H1 (cell line): ENCODE measurements at regions not wholly inside any gene's neighbourhood (a gene's known extent, or its start where the extent isn't known, plus 50 kb on each side); places are given as distances from the start of the nearest gene placed in this dataset.

Source experiments
- CTCF ChIA-PET: fragments of 300-600 bp; sonication (Branson Sonifier 250); formaldehyde crosslinking; loops from one replicate; lab custom pipeline; 2021; ENCODE audit not compliant: partially characterized antibody; lab: Charles Lee
- POLR2A ChIA-PET: fragments of 300-600 bp; sonication (Branson Sonifier 250); formaldehyde crosslinking; loops from one replicate; lab custom pipeline; 2021; ENCODE audit warnings: inconsistent platforms; ENCODE audit not compliant: partially characterized antibody; lab: Charles Lee
- DNase-seq, 2 experiments: peaks; one replicate each; pipeline versions ENCODE4 v3.0.0 to v3.0.0-alpha.2; 2010 to 2022; ENCODE audit warnings: low spot score in 2 of 2, low read depth in 1 of 2, mixed read lengths in 1 of 2
- FAIRE-seq: peaks from 2 replicates; lab custom pipeline; 2011; peaks lifted over from hg19 to GRCh38; lab: Jason Lieb, UNC
- H2AFZ ChIP-seq: 2 replicates; pipeline ENCODE4 v1.8.1; 2012; ENCODE audit warnings: low read length, inconsistent platforms
- H2AK5ac ChIP-seq: 2 replicates; pipeline ENCODE4 v1.6.1; 2013; ENCODE audit warnings: low read depth, low read length
- H2BK120ac ChIP-seq: replicated peaks from 2 replicates; pipeline ENCODE3; 2013; ENCODE audit warnings: low read depth, low read length, inconsistent platforms
- H2BK12ac ChIP-seq: 2 replicates; pipeline ENCODE4 v1.6.1; 2013; ENCODE audit warnings: low read depth, low read length
- H2BK15ac ChIP-seq: 2 replicates; pipeline ENCODE4 v1.6.1; 2013; ENCODE audit warnings: low read length
- H2BK20ac ChIP-seq: 2 replicates; pipeline ENCODE4 v1.6.1; 2013; ENCODE audit warnings: low read length
- H2BK5ac ChIP-seq: 2 replicates; pipeline ENCODE4 v1.6.1; 2013; ENCODE audit warnings: low read depth, low read length
- H3K14ac ChIP-seq: 2 replicates; pipeline ENCODE4 v1.6.1; 2013; ENCODE audit warnings: inconsistent platforms; ENCODE audit not compliant: insufficient read length
- H3K18ac ChIP-seq: 2 replicates; pipeline ENCODE4 v1.6.1; 2013; ENCODE audit warnings: low read length; ENCODE audit errors: extremely low read depth
- H3K23ac ChIP-seq: 2 replicates; pipeline ENCODE4 v1.6.1; 2013; ENCODE audit warnings: inconsistent platforms; ENCODE audit not compliant: insufficient read length
- H3K23me2 ChIP-seq: 2 replicates; pipeline ENCODE4 v1.6.1; 2013; ENCODE audit warnings: low read depth, low read length
- H3K27ac ChIP-seq: 2 replicates; pipeline ENCODE4 v1.6.1; 2011; ENCODE audit warnings: low read depth, low read length, inconsistent platforms
- H3K27me3 ChIP-seq, 4 experiments: replicated peaks in 1 of 4; 1 replicate in 1 of 4; 2 replicates in 3 of 4; pipeline versions ENCODE4 v1.6.1 to v1.8.1; 2011 to 2013; ENCODE audit warnings: low read length in 3 of 4, mild to moderate bottlenecking in 3 of 4, inconsistent platforms in 2 of 4, mixed read lengths in 2 of 4, moderate library complexity in 1 of 4; ENCODE audit not compliant: control insufficient read depth in 3 of 4, insufficient read depth in 3 of 4; ENCODE audit errors: extremely low read depth in 1 of 4
- H3K36me3 ChIP-seq, 4 experiments: 2 replicates each; pipeline versions ENCODE4 v1.6.1 to v1.8.1; 2011 to 2013; ENCODE audit warnings: mild to moderate bottlenecking in 4 of 4, low read length in 3 of 4, moderate library complexity in 2 of 4, control low read depth in 1 of 4, inconsistent platforms in 1 of 4; ENCODE audit not compliant: insufficient read depth in 4 of 4, control insufficient read depth in 2 of 4
- H3K4ac ChIP-seq: replicated peaks from 2 replicates; pipeline ENCODE3; 2013; ENCODE audit warnings: low read length, low read depth, mixed read lengths, inconsistent platforms; ENCODE audit not compliant: insufficient read length
- H3K4me1 ChIP-seq, 4 experiments: replicated peaks in 1 of 4; 1 replicate in 1 of 4; 2 replicates in 3 of 4; pipeline versions ENCODE4 v1.6.1 to v1.8.1; 2011 to 2013; ENCODE audit warnings: low read length in 3 of 4, inconsistent platforms in 2 of 4, mixed read lengths in 1 of 4; ENCODE audit not compliant: insufficient read depth in 4 of 4, control insufficient read depth in 3 of 4
- H3K4me2 ChIP-seq, 2 experiments: 2 replicates each; pipeline versions ENCODE4 v1.6.1 to v1.8.1; 2011 to 2013; ENCODE audit warnings: low read depth in 2 of 2, low read length in 2 of 2, control low read depth in 1 of 2, inconsistent platforms in 1 of 2, mild to moderate bottlenecking in 1 of 2; ENCODE audit not compliant: insufficient read depth in 1 of 2
- H3K4me3 ChIP-seq, 4 experiments: fragments of 200-600, 300-600 bp in 1 of 4; sonication (generic), shearing (Covaris generic), sonication (Bioruptor Twin) in 1 of 4; 2 replicates each; pipeline versions ENCODE4 v1.5.1 to v1.8.1; 2011 to 2016; ENCODE audit warnings: low read length in 4 of 4, low read depth in 3 of 4, control low read depth in 2 of 4, inconsistent platforms in 2 of 4, mild to moderate bottlenecking in 2 of 4, mixed read lengths in 1 of 4, moderate library complexity in 1 of 4; ENCODE audit not compliant: insufficient read depth in 2 of 4; ENCODE audit errors: extremely low read depth in 1 of 4
- H3K56ac ChIP-seq: replicated peaks from 2 replicates; pipeline ENCODE3; 2013; ENCODE audit warnings: low read depth, mild to moderate bottlenecking, mixed read lengths, low read length, inconsistent platforms; ENCODE audit not compliant: insufficient read length
- H3K79me1 ChIP-seq: 2 replicates; pipeline ENCODE4 v1.6.1; 2013; ENCODE audit warnings: low read depth, low read length, control low read depth
- H3K79me2 ChIP-seq, 2 experiments: 2 replicates each; pipeline versions ENCODE4 v1.6.1 to v1.8.1; 2012 to 2013; ENCODE audit warnings: low read length in 2 of 2, mild to moderate bottlenecking in 2 of 2, inconsistent platforms in 1 of 2; ENCODE audit not compliant: insufficient read depth in 2 of 2, control insufficient read depth in 1 of 2
- H3K9ac ChIP-seq, 4 experiments: replicated peaks in 1 of 4; 1 replicate in 1 of 4; 2 replicates in 3 of 4; pipeline versions ENCODE4 v1.6.1 to v1.8.1; 2011 to 2013; ENCODE audit warnings: low read depth in 3 of 4, low read length in 3 of 4, control low read depth in 2 of 4, mild to moderate bottlenecking in 2 of 4, moderate library complexity in 2 of 4, inconsistent platforms in 1 of 4; ENCODE audit errors: extremely low read depth in 1 of 4
- H3K9me3 ChIP-seq, 2 experiments: 2 replicates each; pipeline versions ENCODE4 v1.6.1 to v1.8.1; 2012 to 2013; ENCODE audit warnings: mild to moderate bottlenecking in 2 of 2, moderate library complexity in 2 of 2, control low read depth in 1 of 2, inconsistent platforms in 1 of 2, low read depth in 1 of 2, low read length in 1 of 2, mixed read lengths in 1 of 2; ENCODE audit not compliant: insufficient read depth in 2 of 2
- H4K20me1 ChIP-seq, 2 experiments: replicated peaks in 1 of 2; 2 replicates each; pipeline versions ENCODE3 to v1.8.1; 2011 to 2013; ENCODE audit warnings: inconsistent platforms in 2 of 2, low read length in 2 of 2, mild to moderate bottlenecking in 1 of 2; ENCODE audit not compliant: insufficient read depth in 2 of 2, control insufficient read depth in 1 of 2
- H4K5ac ChIP-seq: 2 replicates; pipeline ENCODE4 v1.6.1; 2013; ENCODE audit warnings: low read length, low read depth, mixed read lengths, inconsistent platforms; ENCODE audit not compliant: insufficient read length
- H4K8ac ChIP-seq: 2 replicates; pipeline ENCODE4 v1.8.0; 2013; ENCODE audit warnings: mild to moderate bottlenecking, moderate library complexity, low read length, inconsistent platforms; ENCODE audit not compliant: insufficient read depth; ENCODE audit errors: extremely low read depth
- H4K91ac ChIP-seq: replicated peaks from 2 replicates; pipeline ENCODE3; 2013; ENCODE audit warnings: low read length, mixed read lengths, inconsistent platforms; ENCODE audit not compliant: insufficient read length
- CEBPB ChIP-seq: IDR thresholded peaks from 2 replicates; pipeline ENCODE4 v1.6.1; 2012; ENCODE audit warnings: low read depth, low read length
- POLR2A ChIP-seq, 2 experiments: IDR thresholded peaks; 1 replicate in 1 of 2; 2 replicates in 1 of 2; pipeline ENCODE4 v1.6.1; 2011; ENCODE audit warnings: low read depth in 2 of 2, low read length in 2 of 2, mild to moderate bottlenecking in 2 of 2; ENCODE audit errors: control extremely low read depth in 1 of 2
- RBBP5 ChIP-seq: IDR thresholded peaks from 2 replicates; pipeline ENCODE4 v1.7.1; 2012; ENCODE audit warnings: low read depth, mild to moderate bottlenecking, inconsistent platforms, low read length, moderate library complexity, borderline replicate concordance
- RNF2 ChIP-seq: fragments of 200-900, 300-1000 bp; sonication (generic); IDR thresholded peaks from 2 replicates; pipeline ENCODE4 v1.7.1; 2016; ENCODE audit warnings: borderline replicate concordance, low read depth, mild to moderate bottlenecking, antibody characterized with exemption, low read length; ENCODE audit not compliant: poor library complexity, severe bottlenecking; ENCODE audit errors: missing control alignments
- SIN3A ChIP-seq, 2 experiments: IDR thresholded peaks in 1 of 2; conservative IDR thresholded peaks in 1 of 2; 2 replicates each; pipeline ENCODE4 v1.6.1; 2011 to 2012; ENCODE audit warnings: low read length in 2 of 2, improper control_type of control experiment in 1 of 2, low read depth in 1 of 2, mild to moderate bottlenecking in 1 of 2
- SIX5 ChIP-seq: IDR thresholded peaks from 2 replicates; pipeline ENCODE4 v1.6.1; 2011; ENCODE audit warnings: mild to moderate bottlenecking, low read depth, low read length
- SRF ChIP-seq: IDR thresholded peaks from 2 replicates; pipeline ENCODE4 v1.6.1; 2011; ENCODE audit warnings: mild to moderate bottlenecking, low read depth, low read length, moderate library complexity

GRCh38 chr2:150036622-150037021 is 449.0 kb upstream of the MMADHC start:
- Histone ChIP-seq H2AK5ac (no peak overlapping the region), H3K23me2 (no peaks in the 10 kb centered on the region), H3K14ac (no peak overlapping the region), H3K9me3 (no peaks in the 10 kb centered on the region), H3K27ac (no peak overlapping the region), H3K4me2 (no peak overlapping the region), H3K9ac (no peak overlapping the region), H2AFZ (no peak overlapping the region), H2BK20ac (no peak overlapping the region), H2BK5ac (no peak overlapping the region), H4K5ac (no peak overlapping the region), H3K56ac (no peak overlapping the region), H3K79me2 (no peaks in the 10 kb centered on the region), H3K18ac (no peak overlapping the region), H3K36me3 (no peaks in the 10 kb centered on the region), H4K20me1 (no peaks in the 10 kb centered on the region), H3K4ac (no peak overlapping the region), H2BK120ac (no peak overlapping the region), H2BK15ac (no peak overlapping the region), H3K4me1 (no peaks in the 10 kb centered on the region), H3K79me1 (no peaks in the 10 kb centered on the region), H2BK12ac (no peak overlapping the region), H4K8ac (no peak overlapping the region), H4K91ac (no peak overlapping the region), H3K4me3 (no peak overlapping the region), H3K27me3 (no peaks in the 10 kb centered on the region), H3K23ac (no peak overlapping the region)
- ChIA-PET CTCF (interaction anchor here (0.6 kb wide), 1 partner anchor 440 kb away, joined by 3 read pairs; no protein-coding TSS in a partner anchor), POLR2A (no interaction called here)
- DNase-seq: no peak
- no peak for FAIRE-seq
- TF ChIP-seq POLR2A (IDR thresholded peaks at IDR 0.05; ENCODE audit: control extremely low read depth in 1 of 2, low read depth in 2 of 2, low read length in 2 of 2) (no peak), RBBP5 (no peak), CEBPB (no peak), SRF (no peak), SIX5 (no peak), SIN3A (conservative IDR thresholded peaks at IDR 0.05 in 1 of 2, IDR thresholded peaks at IDR 0.05 in 1 of 2; ENCODE audit: low read depth in 1 of 2, low read length in 2 of 2) (no peak), RNF2 (no peak)
